ENCODE measurements at regions not wholly inside any gene's neighbourhood (a gene's known extent, or its start where the extent isn't known, plus 50 kb on each side); places are given as distances from the start of the nearest gene placed in this dataset.

GRCh38 chr2:220182790-220183189 lies 555.4 kb downstream of the SLC4A3 start:
- Histone ChIP-seq H3K27me3 (ENCODE audit: control insufficient read depth, insufficient read depth, low read length) (no peaks in the 10 kb centered on the region), H3K4me3 (ENCODE audit: low read length in 3 of 3) (no peak overlapping the region), H3K36me3 (ENCODE audit: control insufficient read depth in 2 of 3, insufficient read depth in 3 of 3, low read length in 3 of 3) (no peaks in the 10 kb centered on the region), H3K9me3 (ENCODE audit: control insufficient read depth in 2 of 3, insufficient read depth in 1 of 3, low read length in 3 of 3) (no peaks in the 10 kb centered on the region), H3K9ac (ENCODE audit: low read length in 3 of 3) (no peak overlapping the region), H3K27ac (ENCODE audit: low read depth in 2 of 2, low read length in 2 of 2) (no peak overlapping the region), H3K4me1 (ENCODE audit: control insufficient read depth in 2 of 3, insufficient read depth in 2 of 3, low read depth in 1 of 3, low read length in 3 of 3) (no peaks in the 10 kb centered on the region)
- DNase-seq = no peak
- no peak for FAIRE-seq
- intact Hi-C loops (cut with DNase I) = no loop called here
- no peak for TF ChIP-seq CTCF (IDR thresholded peaks at IDR 0.05; ENCODE audit: borderline replicate concordance, extremely low read depth, insufficient read depth)

GRCh38 chr2:220185766-220186305 lies 558.4 kb downstream of the SLC4A3 start:
- no peaks in the 10 kb centered on the region for H3K36me3 ChIP-seq (ENCODE audit: control insufficient read depth in 2 of 3, insufficient read depth in 3 of 3, low read length in 3 of 3)
- H3K9me3 ChIP-seq (ENCODE audit: control insufficient read depth in 2 of 3, insufficient read depth in 1 of 3, low read length in 3 of 3) = no peaks in the 10 kb centered on the region
- H3K27ac ChIP-seq (ENCODE audit: low read depth in 2 of 2, low read length in 2 of 2) = no peak overlapping the region
- H3K9ac ChIP-seq (ENCODE audit: low read length in 3 of 3) = no peak overlapping the region
- DNase-seq (no peak), FAIRE-seq (no peak)
- TF ChIP-seq CTCF (IDR thresholded peaks at IDR 0.05; ENCODE audit: borderline replicate concordance, extremely low read depth, insufficient read depth) = no peak
- intact Hi-C loops (cut with DNase I) = no loop called here
- H3K27me3 ChIP-seq (ENCODE audit: control insufficient read depth, insufficient read depth, low read length) = no peaks in the 10 kb centered on the region
- H3K4me3 ChIP-seq (ENCODE audit: low read length in 3 of 3) = no peak overlapping the region
- H3K4me1 ChIP-seq (ENCODE audit: control insufficient read depth in 2 of 3, insufficient read depth in 2 of 3, low read depth in 1 of 3, low read length in 3 of 3) = no peaks in the 10 kb centered on the region

- no peak for FAIRE-seq
- intact Hi-C loops (cut with DNase I) = no loop called here
- DNase-seq = peak in 2 of 5 donors; percentile 19 to 21
- Histone ChIP-seq H3K27ac (ENCODE audit: low read depth in 2 of 2, low read length in 2 of 2) (no peak overlapping the region), H3K36me3 (ENCODE audit: control insufficient read depth in 2 of 3, insufficient read depth in 3 of 3, low read length in 3 of 3) (no peaks in the 10 kb centered on the region), H3K9ac (ENCODE audit: low read length in 3 of 3) (no peak overlapping the region), H3K9me3 (ENCODE audit: control insufficient read depth in 2 of 3, insufficient read depth in 1 of 3, low read length in 3 of 3) (peaks cover 0 to 8% (median 0%) of the 10 kb centered on the region in 3 donors), H3K4me1 (ENCODE audit: control insufficient read depth in 2 of 3, insufficient read depth in 2 of 3, low read depth in 1 of 3, low read length in 3 of 3) (no peaks in the 10 kb centered on the region), H3K27me3 (ENCODE audit: control insufficient read depth, insufficient read depth, low read length) (no peaks in the 10 kb centered on the region), H3K4me3 (ENCODE audit: low read length in 3 of 3) (no peak overlapping the region)
- no peak for TF ChIP-seq CTCF (IDR thresholded peaks at IDR 0.05; ENCODE audit: borderline replicate concordance, extremely low read depth, insufficient read depth)
These were observed 560.6 kb downstream of the SLC4A3 start for GRCh38 chr2:220188031-220188430.

DNA sequence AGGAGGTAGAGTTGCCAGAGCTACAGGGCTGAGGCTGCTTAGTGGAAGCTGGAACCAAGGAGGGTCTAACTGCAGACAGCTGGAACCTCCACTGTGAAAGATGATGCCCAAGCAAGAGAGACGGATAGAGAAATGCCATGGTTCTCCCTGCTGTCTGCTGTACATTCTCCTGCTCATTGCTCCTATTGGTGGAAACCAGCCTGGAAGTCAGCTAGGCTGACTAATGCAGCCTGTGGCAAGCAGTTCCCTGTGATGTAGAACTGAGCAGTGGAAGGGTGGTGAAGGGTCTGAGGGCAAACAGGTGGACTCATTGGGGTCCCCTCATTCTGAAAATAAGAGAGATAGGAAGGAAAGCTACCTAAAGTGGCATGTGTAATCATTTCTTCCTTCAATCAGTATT lies 563.6 kb downstream of the SLC4A3 start:
- no peak for DNase-seq
- no peak for TF ChIP-seq CTCF (IDR thresholded peaks at IDR 0.05; ENCODE audit: borderline replicate concordance, extremely low read depth, insufficient read depth)
- H3K27me3 ChIP-seq (ENCODE audit: control insufficient read depth, insufficient read depth, low read length) = no peaks in the 10 kb centered on the region
- FAIRE-seq = no peak
- H3K4me1 ChIP-seq (ENCODE audit: control insufficient read depth in 2 of 3, insufficient read depth in 2 of 3, low read depth in 1 of 3, low read length in 3 of 3) = no peaks in the 10 kb centered on the region
- H3K9ac ChIP-seq (ENCODE audit: low read length in 3 of 3) = no peak overlapping the region
- no peak overlapping the region for H3K4me3 ChIP-seq (ENCODE audit: low read length in 3 of 3)
- no peak overlapping the region for H3K27ac ChIP-seq (ENCODE audit: low read depth in 2 of 2, low read length in 2 of 2)
- H3K36me3 ChIP-seq (ENCODE audit: control insufficient read depth in 2 of 3, insufficient read depth in 3 of 3, low read length in 3 of 3) = no peaks in the 10 kb centered on the region
- intact Hi-C loops (cut with DNase I) = no loop called here
- peaks cover 0 to 8% (median 0%) of the 10 kb centered on the region in 3 donors for H3K9me3 ChIP-seq (ENCODE audit: control insufficient read depth in 2 of 3, insufficient read depth in 1 of 3, low read length in 3 of 3)

Data from kidney (tissue), 13 donors.